ENCODE measurements at regions not wholly inside any gene's neighbourhood (a gene's known extent, or its start where the extent isn't known, plus 50 kb on each side); places are given as distances from the start of the nearest gene placed in this dataset.

GRCh38 chr5:54765165-54766028 lies 220.0 kb downstream of the ESM1 start:
- DNase-seq = no peak

- DNase-seq = no peak
Measured at GRCh38 chr5:54764102-54765090, 221.0 kb downstream of the ESM1 start.

GRCh38 chr5:54761213-54761701 lies 224.1 kb downstream of the ESM1 start:
- no peak for DNase-seq

- DNase-seq = no peak
Measured at GRCh38 chr5:54760182-54760935, 225.0 kb downstream of the ESM1 start.

GRCh38 chr5:54758038-54758437 lies 227.4 kb downstream of the ESM1 start:
- no peak for DNase-seq

- no peak for DNase-seq
Measured at GRCh38 chr5:54757541-54757940, 227.9 kb downstream of the ESM1 start.

- DNase-seq = no peak
Measured at GRCh38 chr5:54756796-54757402, 228.5 kb downstream of the ESM1 start.

GRCh38 chr5:54756301-54756700 lies 229.1 kb downstream of the ESM1 start:
- DNase-seq = no peak

- DNase-seq = no peak
Measured at GRCh38 chr5:54754878-54755277, 230.5 kb downstream of the ESM1 start.

- no peak for DNase-seq
Measured at GRCh38 chr5:54754420-54754819, 231.0 kb downstream of the ESM1 start.

- no peak for DNase-seq
Measured at GRCh38 chr5:54753753-54754152, 231.6 kb downstream of the ESM1 start.

GRCh38 chr5:54753034-54753433 lies 232.4 kb downstream of the ESM1 start:
- DNase-seq = no peak

- DNase-seq = no peak
Measured at GRCh38 chr5:54748527-54748926, 231.0 kb downstream of the SNX18 start.

- no peak for DNase-seq
Measured at GRCh38 chr5:54746777-54747398, 229.3 kb downstream of the SNX18 start.

- DNase-seq = no peak
Measured at GRCh38 chr5:54746346-54746745, 228.8 kb downstream of the SNX18 start.

GRCh38 chr5:54745599-54745998 lies 228.0 kb downstream of the SNX18 start:
- DNase-seq = no peak

- no peak for DNase-seq
Measured at GRCh38 chr5:54743997-54744788, 226.6 kb downstream of the SNX18 start.

GRCh38 chr5:54743581-54743980 lies 226.0 kb downstream of the SNX18 start:
- DNase-seq = no peak

GRCh38 chr5:54742417-54742891 lies 224.9 kb downstream of the SNX18 start:
- peak; percentile 21 for DNase-seq

GRCh38 chr5:54741711-54742110 lies 224.2 kb downstream of the SNX18 start:
- DNase-seq = no peak

- no peak for DNase-seq
Measured at GRCh38 chr5:54740141-54740540, 222.6 kb downstream of the SNX18 start.

Data from 8988T (cell line).